HepG2 (cell line): ENCODE measurements at regions not wholly inside any gene's neighbourhood (a gene's known extent, or its start where the extent isn't known, plus 50 kb on each side); places are given as distances from the start of the nearest gene placed in this dataset.

Experiments used
- MIXL1 ChIP-seq: IDR thresholded peaks from 2 replicates; pipeline ENCODE4 v1.6.1; 2016
- RAD51 ChIP-seq: fragments of 450-650 bp; IDR thresholded peaks from 2 replicates; pipeline ENCODE4 v1.6.1; 2016; ENCODE audit warnings: borderline replicate concordance
- REPIN1 ChIP-seq: sonication (generic); formaldehyde crosslinking; IDR thresholded peaks from 2 replicates; pipeline ENCODE4 v1.8.0; 2022; ENCODE audit warnings: missing genetic modification reagents, low read depth, mild to moderate bottlenecking, borderline replicate concordance
- TEAD2 ChIP-seq: sonication (generic); formaldehyde crosslinking; IDR thresholded peaks from 2 replicates; pipeline ENCODE4 v1.9.0; 2021; ENCODE audit warnings: missing genetic modification reagents
- ZNF7 ChIP-seq: IDR thresholded peaks from 2 replicates; pipeline ENCODE4 v1.6.1; 2016; ENCODE audit warnings: missing biosample characterization, missing genetic modification reagents
- TF ChIP-seq, protein P1 (sequence below): sonication (generic); formaldehyde crosslinking; IDR thresholded peaks from 2 replicates; pipeline ENCODE4 v1.5.0; 2020; ENCODE audit warnings: mild to moderate bottlenecking, missing genetic modification reagents

DNA sequence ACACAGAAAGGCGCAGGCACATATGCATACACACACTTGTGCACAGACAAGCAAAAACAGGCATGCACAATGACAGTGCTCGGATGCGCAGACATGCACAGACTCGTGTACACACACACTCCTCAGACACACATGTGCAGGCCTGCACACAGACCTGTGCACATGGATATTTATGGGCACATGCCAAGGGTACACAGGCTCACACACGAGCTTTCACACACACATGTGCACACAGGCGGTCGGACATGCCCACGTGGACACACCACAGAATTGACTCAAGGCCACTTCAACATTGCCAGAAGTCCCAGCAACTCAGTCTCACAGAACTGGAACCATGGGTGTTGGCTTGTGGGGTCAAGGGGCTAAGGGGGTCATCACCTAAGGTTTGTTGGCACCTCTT, 206.8 kb downstream of the URI1 start:
- TF ChIP-seq, protein P1, sequence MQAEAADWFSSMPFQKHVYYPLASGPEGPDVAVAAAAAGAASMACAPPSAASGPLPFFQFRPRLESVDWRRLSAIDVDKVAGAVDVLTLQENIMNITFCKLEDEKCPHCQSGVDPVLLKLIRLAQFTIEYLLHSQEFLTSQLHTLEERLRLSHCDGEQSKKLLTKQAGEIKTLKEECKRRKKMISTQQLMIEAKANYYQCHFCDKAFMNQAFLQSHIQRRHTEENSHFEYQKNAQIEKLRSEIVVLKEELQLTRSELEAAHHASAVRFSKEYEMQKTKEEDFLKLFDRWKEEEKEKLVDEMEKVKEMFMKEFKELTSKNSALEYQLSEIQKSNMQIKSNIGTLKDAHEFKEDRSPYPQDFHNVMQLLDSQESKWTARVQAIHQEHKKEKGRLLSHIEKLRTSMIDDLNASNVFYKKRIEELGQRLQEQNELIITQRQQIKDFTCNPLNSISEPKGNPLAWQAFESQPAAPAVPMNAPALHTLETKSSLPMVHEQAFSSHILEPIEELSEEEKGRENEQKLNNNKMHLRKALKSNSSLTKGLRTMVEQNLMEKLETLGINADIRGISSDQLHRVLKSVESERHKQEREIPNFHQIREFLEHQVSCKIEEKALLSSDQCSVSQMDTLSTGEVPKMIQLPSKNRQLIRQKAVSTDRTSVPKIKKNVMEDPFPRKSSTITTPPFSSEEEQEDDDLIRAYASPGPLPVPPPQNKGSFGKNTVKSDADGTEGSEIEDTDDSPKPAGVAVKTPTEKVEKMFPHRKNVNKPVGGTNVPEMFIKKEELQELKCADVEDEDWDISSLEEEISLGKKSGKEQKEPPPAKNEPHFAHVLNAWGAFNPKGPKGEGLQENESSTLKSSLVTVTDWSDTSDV, result no peak
- no peak for TF ChIP-seq TEAD2
- TF ChIP-seq ZNF7 (CRISPR knock-in tag), result no peak
- TF ChIP-seq RAD51, result no peak
- no peak for TF ChIP-seq MIXL1 (CRISPR knock-in tag)
- TF ChIP-seq REPIN1 (CRISPR knock-in tag), result no peak
